NT2/D1 (cell line): ENCODE measurements at regions not wholly inside any gene's neighbourhood (a gene's known extent, or its start where the extent isn't known, plus 50 kb on each side); places are given as distances from the start of the nearest gene placed in this dataset.
"Not testable (repeated sequence)": the region's sequence is repeated elsewhere in the genome, so short reads cannot be mapped to it uniquely, and the experiment has no call there.

Experiments used
- DNase-seq: peaks from one replicate; pipeline ENCODE4 v3.0.0-alpha.2; 2011; ENCODE audit warnings: low read depth, low spot score
- H3K27me3 ChIP-seq: 2 replicates; pipeline ENCODE4 v1.6.0; 2011; ENCODE audit warnings: mild to moderate bottlenecking; ENCODE audit not compliant: insufficient read length, insufficient read depth
- H3K36me3 ChIP-seq: 2 replicates; pipeline ENCODE4 v1.6.1; 2011; ENCODE audit warnings: mild to moderate bottlenecking, low read length, mixed read lengths; ENCODE audit not compliant: insufficient read depth, insufficient read length
- H3K4me1 ChIP-seq: 2 replicates; pipeline ENCODE4 v1.5.1; 2011; ENCODE audit not compliant: insufficient read depth, insufficient read length
- H3K4me3 ChIP-seq: 2 replicates; pipeline ENCODE4 v1.5.1; 2011; ENCODE audit warnings: low read depth; ENCODE audit not compliant: insufficient read length
- H3K9ac ChIP-seq: 2 replicates; pipeline ENCODE4 v1.6.0; 2011; ENCODE audit warnings: low read depth; ENCODE audit not compliant: insufficient read length
- H3K9me3 ChIP-seq: 2 replicates; pipeline ENCODE4 v1.5.1; 2011; ENCODE audit warnings: mild to moderate bottlenecking, low read length; ENCODE audit not compliant: insufficient read depth
- SUZ12 ChIP-seq: IDR thresholded peaks from 2 replicates; pipeline ENCODE4 v1.6.1; 2011; ENCODE audit not compliant: insufficient read length, insufficient read depth; ENCODE audit errors: extremely low read depth
- YY1 ChIP-seq: IDR thresholded peaks from 2 replicates; pipeline ENCODE4 v1.6.1; 2011; ENCODE audit not compliant: insufficient read length, insufficient read depth
- ZNF274 ChIP-seq: IDR thresholded peaks from 2 replicates; pipeline ENCODE4 v1.6.1; 2011; ENCODE audit warnings: mild to moderate bottlenecking, low read depth, low read length

GRCh38 chr1:70717211-70717610, 306.1 kb downstream of the CTH start:
- Histone ChIP-seq H3K4me3 (no peak overlapping the region), H3K4me1 (no peaks in the 10 kb centered on the region), H3K36me3 (no peaks in the 10 kb centered on the region), H3K27me3 (no peaks in the 10 kb centered on the region), H3K9ac (no peak overlapping the region), H3K9me3 (no peaks in the 10 kb centered on the region)
- DNase-seq = no peak
- no peak for TF ChIP-seq YY1
- no peak for TF ChIP-seq ZNF274
- TF ChIP-seq SUZ12 = no peak

DNA sequence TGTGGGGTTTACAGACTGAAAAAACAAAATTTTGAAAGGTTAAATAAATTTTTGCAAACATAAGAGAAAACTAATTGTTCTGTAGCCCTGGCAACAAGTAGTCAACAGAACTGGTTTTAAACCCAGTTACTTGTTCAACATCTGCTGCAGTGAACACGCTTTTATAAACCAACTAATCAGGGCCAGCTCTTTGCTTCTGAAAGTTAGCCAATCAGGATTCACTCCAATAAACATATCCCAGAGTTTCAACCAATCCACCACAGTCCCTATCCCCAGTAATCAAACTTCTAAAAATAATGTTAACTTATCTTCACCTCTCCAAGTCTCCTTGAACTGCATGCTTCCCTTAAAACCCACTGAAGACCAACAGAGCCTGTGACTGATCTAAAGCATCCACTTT, 306.6 kb downstream of the CTH start:
- no peak for TF ChIP-seq ZNF274
- TF ChIP-seq SUZ12 = no peak
- no peak for TF ChIP-seq YY1
- DNase-seq = no peak

GRCh38 chr1:70718086-70718630, 307.1 kb downstream of the CTH start:
- Histone ChIP-seq H3K9me3 (no peaks in the 10 kb centered on the region), H3K4me3 (no peak overlapping the region), H3K27me3 (no peaks in the 10 kb centered on the region), H3K36me3 (no peaks in the 10 kb centered on the region), H3K9ac (no peak overlapping the region), H3K4me1 (no peaks in the 10 kb centered on the region)
- no peak for DNase-seq
- TF ChIP-seq SUZ12 = no peak
- no peak for TF ChIP-seq ZNF274
- no peak for TF ChIP-seq YY1

More for the DNA sequence above, 306.6 kb downstream of the CTH start:
- H3K9me3 ChIP-seq = no peaks in the 10 kb centered on the region
- H3K9ac ChIP-seq = no peak overlapping the region
- H3K36me3 ChIP-seq = no peaks in the 10 kb centered on the region
- H3K4me3 ChIP-seq = no peak overlapping the region
- H3K27me3 ChIP-seq = no peaks in the 10 kb centered on the region
- no peaks in the 10 kb centered on the region for H3K4me1 ChIP-seq

- Histone ChIP-seq H3K36me3 (no peaks in the 10 kb centered on the region), H3K4me3 (no peak overlapping the region), H3K27me3 (no peaks in the 10 kb centered on the region), H3K9ac (no peak overlapping the region), H3K4me1 (no peaks in the 10 kb centered on the region), H3K9me3 (no peaks in the 10 kb centered on the region)
- TF ChIP-seq ZNF274 (no peak), YY1 (no peak), SUZ12 (no peak)
- no peak for DNase-seq
Measured at GRCh38 chr1:70719154-70719553, 308.1 kb downstream of the CTH start.

DNA sequence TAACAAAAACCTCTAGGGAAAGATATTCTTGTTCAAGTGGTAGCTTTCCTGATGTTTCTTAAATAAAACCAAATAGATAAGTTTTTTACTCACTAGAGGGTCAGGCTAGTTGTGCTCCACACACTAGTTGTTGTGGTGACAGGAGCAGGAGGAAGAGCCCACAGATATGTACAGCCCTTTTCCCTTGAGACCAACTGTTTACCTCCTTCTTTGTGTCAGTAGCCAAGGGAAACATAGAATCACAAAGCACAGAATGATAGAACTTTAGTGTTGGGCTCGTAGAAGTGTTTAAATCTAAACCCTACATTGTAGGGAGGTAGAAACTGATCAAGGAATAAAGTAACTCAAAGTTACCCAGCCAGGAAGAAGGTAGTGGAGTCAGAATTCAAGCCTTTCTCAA, 309.0 kb downstream of the CTH start:
- Histone ChIP-seq H3K27me3 (no peaks in the 10 kb centered on the region), H3K36me3 (no peaks in the 10 kb centered on the region), H3K4me3 (no peak overlapping the region), H3K9me3 (no peaks in the 10 kb centered on the region; the same call in 1 of the 2 replicates), H3K9ac (no peak overlapping the region), H3K4me1 (no peaks in the 10 kb centered on the region)
- TF ChIP-seq YY1 (no peak), ZNF274 (no peak), SUZ12 (no peak)
- DNase-seq = no peak

- TF ChIP-seq ZNF274 (no peak), SUZ12 (no peak), YY1 (no peak)
- Histone ChIP-seq H3K9me3 (peaks cover 4% of the 10 kb centered on the region; the same call in 1 of the 2 replicates), H3K27me3 (no peaks in the 10 kb centered on the region), H3K36me3 (no peaks in the 10 kb centered on the region), H3K4me3 (no peak overlapping the region), H3K9ac (no peak overlapping the region), H3K4me1 (no peaks in the 10 kb centered on the region)
- no peak for DNase-seq
Measured at GRCh38 chr1:70720521-70720920, 309.5 kb downstream of the CTH start.

- H3K9me3 ChIP-seq = peaks cover 13% of the 10 kb centered on the region; the same call in 1 of the 2 replicates
- H3K36me3 ChIP-seq = no peaks in the 10 kb centered on the region
- TF ChIP-seq SUZ12 (no peak), YY1 (no peak), ZNF274 (no peak)
- H3K4me3 ChIP-seq = no peak overlapping the region
- peak; percentile 43 for DNase-seq
- H3K27me3 ChIP-seq = no peaks in the 10 kb centered on the region
- H3K9ac ChIP-seq = no peak overlapping the region
- H3K4me1 ChIP-seq = no peaks in the 10 kb centered on the region
Measured at GRCh38 chr1:70727886-70728489, 316.9 kb downstream of the CTH start.

DNA sequence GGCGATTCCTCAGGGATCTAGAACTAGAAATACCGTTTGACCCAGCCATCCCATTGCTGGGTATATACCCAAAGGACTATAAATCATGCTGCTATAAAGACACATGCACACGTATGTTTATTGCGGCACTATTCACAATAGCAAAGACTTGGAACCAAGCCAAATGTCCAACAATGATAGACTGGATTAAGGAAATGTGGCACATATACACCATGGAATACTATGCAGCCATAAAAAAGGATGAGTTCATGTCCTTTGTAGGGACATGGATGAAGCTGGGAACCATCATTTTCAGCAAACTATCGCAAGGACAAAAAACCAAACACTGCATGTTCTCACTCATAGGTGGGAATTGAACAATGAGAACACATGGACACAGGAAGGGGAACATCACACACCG, 311.1 kb downstream of the PTGER3 start:
- H3K9me3 ChIP-seq, H3K4me1 ChIP-seq: not testable (repeated sequence)

More for the DNA sequence above, 311.1 kb downstream of the PTGER3 start:
- not testable (repeated sequence) for H3K9ac ChIP-seq, H3K4me3 ChIP-seq, H3K36me3 ChIP-seq, DNase-seq, H3K27me3 ChIP-seq
